Dendritic cell treated with granulocyte-macrophage colony-stimulating factor and Interleukin-4, amounts not matched to agents 40 ng/mL and 50 ng/mL, for 4 days (primary cell): ENCODE measurements at regions not wholly inside any gene's neighbourhood (a gene's known extent, or its start where the extent isn't known, plus 50 kb on each side); places are given as distances from the start of the nearest gene placed in this dataset.

ENCODE experiments used
- H3K27ac Mint-ChIP-seq: one replicate; pipeline ENCODE4 v1.8.0; 2022; ENCODE audit warnings: mild to moderate bottlenecking, mixed read lengths
- H3K27me3 Mint-ChIP-seq: one replicate; pipeline ENCODE4 v1.8.0; 2022; ENCODE audit warnings: mild to moderate bottlenecking, mixed read lengths
- H3K36me3 Mint-ChIP-seq: one replicate; pipeline ENCODE4 v1.8.0; 2022; ENCODE audit warnings: low read depth, mixed read lengths
- H3K4me1 Mint-ChIP-seq: one replicate; pipeline ENCODE4 v1.8.0; 2022; ENCODE audit warnings: low read depth, mixed read lengths
- H3K4me3 Mint-ChIP-seq: one replicate; pipeline ENCODE4 v1.8.0; 2022; ENCODE audit warnings: mild to moderate bottlenecking, moderate library complexity, mixed read lengths
- H3K9me3 Mint-ChIP-seq: one replicate; pipeline ENCODE4 v1.8.0; 2022; ENCODE audit warnings: mixed read lengths
- intact Hi-C: fragments of 100-400 bp; cut with micrococcal nuclease; formaldehyde crosslinking; loops from one replicate; pipeline ENCODE4 v1.15.0; 2022

GRCh38 chr12:24482882-24483604 lies 465.9 kb downstream of the BCAT1 start:
- no peak overlapping the region for H3K27ac Mint-ChIP-seq
- no peaks in the 10 kb centered on the region for H3K36me3 Mint-ChIP-seq
- H3K9me3 Mint-ChIP-seq, result no peaks in the 10 kb centered on the region
- no peaks in the 10 kb centered on the region for H3K4me1 Mint-ChIP-seq
- no peak overlapping the region for H3K4me3 Mint-ChIP-seq
- no peaks in the 10 kb centered on the region for H3K27me3 Mint-ChIP-seq
- intact Hi-C loops, result no loop called here

DNA sequence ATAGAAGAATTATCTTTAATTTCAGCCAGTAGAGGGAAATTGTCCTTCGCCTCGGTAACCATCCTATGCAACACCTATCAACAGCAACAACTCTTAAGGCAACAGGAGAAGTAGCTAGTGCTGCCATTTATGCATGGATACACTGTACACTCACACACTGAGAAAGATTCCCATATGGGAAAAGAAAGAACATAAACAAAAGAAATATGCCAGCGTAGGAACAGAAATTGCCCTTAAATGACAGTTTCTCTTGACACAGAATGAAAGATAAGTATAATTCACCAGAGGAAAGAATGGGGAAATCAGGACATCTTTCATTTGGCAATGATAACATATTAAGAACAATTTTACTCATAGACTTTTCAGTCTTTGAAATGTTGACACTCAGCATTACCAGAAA lies 466.9 kb downstream of the BCAT1 start:
- Mint-ChIP-seq H3K27ac (no peak overlapping the region), H3K4me3 (no peak overlapping the region), H3K27me3 (no peaks in the 10 kb centered on the region), H3K36me3 (no peaks in the 10 kb centered on the region), H3K4me1 (no peaks in the 10 kb centered on the region), H3K9me3 (no peaks in the 10 kb centered on the region)
- intact Hi-C loops, result no loop called here

DNA sequence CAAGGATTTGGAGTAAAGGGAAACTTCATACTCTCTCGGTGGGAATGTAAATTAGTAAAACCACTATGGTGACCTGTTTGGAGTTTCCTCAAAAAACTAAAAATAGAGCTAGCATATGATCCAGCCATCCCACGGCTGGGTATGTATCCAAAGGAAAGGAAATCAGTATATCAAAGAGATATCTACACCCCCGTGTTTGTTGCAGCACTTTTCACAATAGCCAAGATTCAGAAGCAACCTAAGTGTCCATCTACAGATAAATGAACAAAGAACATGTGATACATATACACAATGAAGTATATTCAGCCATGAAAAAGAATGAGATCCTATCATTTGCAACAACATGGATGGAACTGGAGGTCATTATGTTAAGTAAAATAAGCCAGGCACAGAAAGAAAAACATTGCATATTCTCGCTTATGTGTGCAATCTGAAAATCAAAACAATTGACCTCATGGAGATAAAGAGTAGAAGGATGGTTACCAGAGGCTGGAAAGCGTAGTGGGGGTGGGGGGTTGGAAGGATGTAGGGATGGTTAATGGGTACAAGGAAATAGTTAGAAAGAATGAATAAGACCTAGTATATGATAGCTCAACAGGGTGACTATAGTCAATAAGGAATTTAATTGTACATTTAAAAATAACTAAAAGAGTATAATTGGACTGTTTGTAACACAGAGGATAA lies 468.0 kb downstream of the BCAT1 start:
- no peaks in the 10 kb centered on the region for H3K27me3 Mint-ChIP-seq
- H3K4me1 Mint-ChIP-seq, result no peaks in the 10 kb centered on the region
- H3K36me3 Mint-ChIP-seq, result no peaks in the 10 kb centered on the region
- intact Hi-C loops, result no loop called here
- no peak overlapping the region for H3K4me3 Mint-ChIP-seq
- no peaks in the 10 kb centered on the region for H3K9me3 Mint-ChIP-seq
- no peak overlapping the region for H3K27ac Mint-ChIP-seq

- Mint-ChIP-seq H3K36me3 (no peaks in the 10 kb centered on the region), H3K27ac (no peak overlapping the region), H3K9me3 (no peaks in the 10 kb centered on the region), H3K27me3 (no peaks in the 10 kb centered on the region), H3K4me3 (no peak overlapping the region), H3K4me1 (no peaks in the 10 kb centered on the region)
- intact Hi-C loops, result no loop called here
These were observed 469.8 kb downstream of the BCAT1 start for GRCh38 chr12:24479131-24479530.

- no peak overlapping the region for H3K4me3 Mint-ChIP-seq
- no peaks in the 10 kb centered on the region for H3K36me3 Mint-ChIP-seq
- H3K9me3 Mint-ChIP-seq, result no peaks in the 10 kb centered on the region
- no peaks in the 10 kb centered on the region for H3K27me3 Mint-ChIP-seq
- intact Hi-C loops, result no loop called here
- no peak overlapping the region for H3K27ac Mint-ChIP-seq
- H3K4me1 Mint-ChIP-seq, result no peaks in the 10 kb centered on the region
These were observed 470.6 kb downstream of the BCAT1 start for GRCh38 chr12:24478254-24478653.

DNA sequence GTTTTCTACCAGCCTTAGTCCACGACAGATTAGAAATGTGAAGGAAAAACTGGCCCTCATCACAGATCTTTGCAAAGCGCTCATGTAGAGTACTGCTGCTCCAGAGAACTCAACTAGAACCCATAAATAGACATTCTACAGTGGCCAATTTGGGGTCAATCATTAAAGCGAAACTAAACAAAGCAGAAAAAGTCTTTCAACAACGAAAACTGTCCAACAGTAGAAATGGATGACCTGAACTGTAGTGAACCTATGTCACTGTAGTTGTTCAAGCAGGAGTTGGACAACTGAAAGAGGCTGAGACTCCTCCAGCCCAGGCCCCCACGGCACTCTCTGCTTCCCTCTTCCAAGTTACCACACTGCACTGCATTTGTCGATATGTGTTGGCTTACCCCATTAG lies 472.6 kb downstream of the BCAT1 start:
- intact Hi-C loops, result no loop called here
- Mint-ChIP-seq H3K27me3 (no peaks in the 10 kb centered on the region), H3K36me3 (no peaks in the 10 kb centered on the region), H3K27ac (no peak overlapping the region), H3K4me3 (no peak overlapping the region), H3K9me3 (no peaks in the 10 kb centered on the region), H3K4me1 (no peaks in the 10 kb centered on the region)

DNA sequence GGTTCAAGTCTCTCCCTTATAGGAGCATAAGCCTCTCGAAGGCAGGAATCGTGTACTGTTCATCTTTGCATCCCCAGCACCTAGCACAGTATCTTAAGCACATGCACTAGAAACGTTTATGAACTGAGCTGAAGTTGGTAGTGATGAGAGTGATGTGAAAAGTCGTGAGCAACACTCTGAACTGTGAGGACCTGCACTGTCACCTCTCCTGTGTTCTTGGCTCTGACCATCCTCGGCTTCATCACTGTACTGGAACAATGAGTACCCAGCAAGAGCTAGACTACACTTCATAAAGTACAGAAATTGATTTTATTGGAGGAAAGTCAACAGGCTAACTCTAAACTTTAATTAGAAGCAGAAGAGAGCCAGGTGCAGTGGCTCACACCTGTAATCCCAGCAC lies 473.6 kb downstream of the BCAT1 start:
- Mint-ChIP-seq H3K27me3 (no peaks in the 10 kb centered on the region), H3K36me3 (no peaks in the 10 kb centered on the region), H3K27ac (no peak overlapping the region), H3K4me3 (no peak overlapping the region), H3K9me3 (no peaks in the 10 kb centered on the region), H3K4me1 (no peaks in the 10 kb centered on the region)
- intact Hi-C loops, result no loop called here

- Mint-ChIP-seq H3K27ac (no peak overlapping the region), H3K36me3 (no peaks in the 10 kb centered on the region), H3K9me3 (no peaks in the 10 kb centered on the region), H3K4me1 (peaks cover 5% of the 10 kb centered on the region), H3K27me3 (no peaks in the 10 kb centered on the region), H3K4me3 (no peak overlapping the region)
- intact Hi-C loops, result no loop called here
These were observed 475.8 kb downstream of the BCAT1 start for GRCh38 chr12:24473097-24473496.

- H3K4me1 Mint-ChIP-seq, result peaks cover 18% of the 10 kb centered on the region
- H3K27me3 Mint-ChIP-seq, result no peaks in the 10 kb centered on the region
- intact Hi-C loops, result no loop called here
- H3K36me3 Mint-ChIP-seq, result no peaks in the 10 kb centered on the region
- no peak overlapping the region for H3K27ac Mint-ChIP-seq
- no peaks in the 10 kb centered on the region for H3K9me3 Mint-ChIP-seq
- H3K4me3 Mint-ChIP-seq, result no peak overlapping the region
These were observed 478.9 kb downstream of the BCAT1 start for GRCh38 chr12:24470050-24470449.

GRCh38 chr12:24469089-24469488 lies 479.8 kb downstream of the BCAT1 start:
- no peaks in the 10 kb centered on the region for H3K36me3 Mint-ChIP-seq
- no peaks in the 10 kb centered on the region for H3K27me3 Mint-ChIP-seq
- intact Hi-C loops, result no loop called here
- no peak overlapping the region for H3K4me3 Mint-ChIP-seq
- H3K9me3 Mint-ChIP-seq, result no peaks in the 10 kb centered on the region
- no peak overlapping the region for H3K27ac Mint-ChIP-seq
- peaks cover 18% of the 10 kb centered on the region for H3K4me1 Mint-ChIP-seq

- Mint-ChIP-seq H3K27me3 (no peaks in the 10 kb centered on the region), H3K27ac (no peak overlapping the region), H3K36me3 (no peaks in the 10 kb centered on the region), H3K4me1 (peaks cover 18% of the 10 kb centered on the region), H3K4me3 (no peak overlapping the region), H3K9me3 (no peaks in the 10 kb centered on the region)
- intact Hi-C loops, result no loop called here
These were observed 481.7 kb downstream of the BCAT1 start for GRCh38 chr12:24467226-24467625.

DNA sequence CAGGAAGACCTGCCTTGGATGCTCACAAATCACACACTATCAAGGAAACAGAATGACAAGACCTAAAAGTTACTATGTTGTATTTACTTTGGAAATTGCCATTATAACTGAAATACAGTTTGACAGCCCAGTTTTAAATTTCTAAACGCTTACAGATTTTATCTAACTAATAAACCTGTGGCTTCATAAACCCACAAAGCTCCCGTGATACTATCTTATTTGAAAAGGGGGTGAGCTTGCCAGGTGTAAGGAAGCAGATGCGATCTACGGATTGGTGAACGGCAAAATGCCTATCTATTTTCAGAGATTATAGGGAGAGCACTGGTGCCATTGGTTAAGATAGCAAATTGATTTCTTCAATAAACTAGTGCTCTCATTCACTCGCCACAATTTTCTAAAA lies 485.5 kb downstream of the BCAT1 start:
- Mint-ChIP-seq H3K4me1 (peaks cover 13% of the 10 kb centered on the region), H3K27ac (no peak overlapping the region), H3K36me3 (no peaks in the 10 kb centered on the region), H3K27me3 (no peaks in the 10 kb centered on the region), H3K9me3 (no peaks in the 10 kb centered on the region), H3K4me3 (no peak overlapping the region)
- intact Hi-C loops, result no loop called here

DNA sequence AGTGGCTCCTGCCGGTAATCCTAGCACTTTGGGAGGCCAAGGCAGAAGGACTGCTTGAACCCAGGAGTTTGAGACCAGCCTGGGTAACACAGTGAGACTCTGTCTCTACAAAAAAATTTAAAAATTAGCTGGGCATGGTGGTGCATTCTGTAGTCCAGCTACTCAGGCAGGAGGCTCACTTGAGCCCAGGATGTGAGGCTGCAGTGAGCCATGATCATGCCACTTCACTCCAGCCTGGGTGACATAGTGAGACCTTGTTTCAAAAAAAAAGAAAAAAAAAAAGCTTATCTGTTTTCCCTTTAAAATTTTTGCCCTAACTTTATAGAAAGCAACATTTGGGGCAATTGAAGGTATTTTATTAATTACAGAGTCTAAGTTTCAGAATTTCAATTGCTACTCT lies 486.0 kb downstream of the BCAT1 start:
- H3K27me3 Mint-ChIP-seq, result no peaks in the 10 kb centered on the region
- H3K9me3 Mint-ChIP-seq, result no peaks in the 10 kb centered on the region
- H3K27ac Mint-ChIP-seq, result no peak overlapping the region
- H3K36me3 Mint-ChIP-seq, result no peaks in the 10 kb centered on the region
- no peak overlapping the region for H3K4me3 Mint-ChIP-seq
- intact Hi-C loops, result no loop called here
- peaks cover 13% of the 10 kb centered on the region for H3K4me1 Mint-ChIP-seq

DNA sequence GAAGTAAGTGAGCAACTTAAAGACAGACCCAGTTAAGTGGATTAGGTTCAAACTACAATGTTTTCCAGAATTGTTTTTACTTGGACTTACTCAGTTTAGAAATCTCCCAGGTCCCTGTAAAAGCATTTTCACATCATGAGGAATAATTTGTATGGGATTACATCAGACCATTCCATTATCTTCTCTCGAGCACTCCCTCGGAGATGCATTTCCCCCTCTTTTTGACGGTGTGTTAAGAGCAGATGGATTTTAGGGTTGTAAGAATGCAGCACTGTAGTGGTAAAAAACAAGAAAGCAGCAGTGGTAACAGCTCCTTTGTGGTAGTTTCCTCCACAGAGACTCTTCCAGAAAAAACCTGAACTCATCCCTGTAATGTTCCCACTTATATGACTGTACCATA lies 488.4 kb downstream of the BCAT1 start:
- intact Hi-C loops, result no loop called here
- no peaks in the 10 kb centered on the region for H3K9me3 Mint-ChIP-seq
- H3K27me3 Mint-ChIP-seq, result no peaks in the 10 kb centered on the region
- H3K27ac Mint-ChIP-seq, result no peak overlapping the region
- H3K4me3 Mint-ChIP-seq, result no peak overlapping the region
- H3K36me3 Mint-ChIP-seq, result no peaks in the 10 kb centered on the region
- no peaks in the 10 kb centered on the region for H3K4me1 Mint-ChIP-seq

GRCh38 chr12:24460099-24460498 lies 488.8 kb downstream of the BCAT1 start:
- intact Hi-C loops, result no loop called here
- H3K27ac Mint-ChIP-seq, result no peak overlapping the region
- no peaks in the 10 kb centered on the region for H3K9me3 Mint-ChIP-seq
- no peaks in the 10 kb centered on the region for H3K4me1 Mint-ChIP-seq
- H3K36me3 Mint-ChIP-seq, result no peaks in the 10 kb centered on the region
- no peak overlapping the region for H3K4me3 Mint-ChIP-seq
- H3K27me3 Mint-ChIP-seq, result no peaks in the 10 kb centered on the region
